Type B pancreatic cell (in vitro differentiated cells): ENCODE measurements at regions not wholly inside any gene's neighbourhood (a gene's known extent, or its start where the extent isn't known, plus 50 kb on each side); places are given as distances from the start of the nearest gene placed in this dataset.
A peak's percentile ranks its signal among the peaks of the same experiment; 100 is the strongest.

Experiments
- DNase-seq: peaks from one replicate; pipeline ENCODE4 v3.0.0; 2021; ENCODE audit warnings: mixed read lengths; ENCODE audit not compliant: unreplicated experiment; ENCODE audit errors: extremely low spot score
- H3K27ac Mint-ChIP-seq: 2 replicates; pipeline ENCODE4 v1.8.0; 2021; ENCODE audit warnings: mild to moderate bottlenecking, mixed read lengths
- H3K27me3 Mint-ChIP-seq: 2 replicates; pipeline ENCODE4 v1.8.0; 2021; ENCODE audit warnings: mixed read lengths
- H3K36me3 Mint-ChIP-seq: 2 replicates; pipeline ENCODE4 v1.8.0; 2021; ENCODE audit warnings: mixed read lengths
- H3K4me1 Mint-ChIP-seq: one replicate; pipeline ENCODE4 v1.8.0; 2021; ENCODE audit warnings: mixed read lengths; ENCODE audit not compliant: unreplicated experiment
- H3K4me3 Mint-ChIP-seq: 2 replicates; pipeline ENCODE4 v1.8.0; 2021; ENCODE audit warnings: mild to moderate bottlenecking, mixed read lengths
- H3K9me3 Mint-ChIP-seq: 2 replicates; pipeline ENCODE4 v1.8.0; 2021; ENCODE audit warnings: mixed read lengths
- CTCF ChIP-seq: fragments of 200-600 bp; sonication (generic); conservative IDR thresholded peaks from 2 replicates; pipeline ENCODE4 v1.5.0; 2021; ENCODE audit warnings: antibody characterized with exemption, mild to moderate bottlenecking

DNA sequence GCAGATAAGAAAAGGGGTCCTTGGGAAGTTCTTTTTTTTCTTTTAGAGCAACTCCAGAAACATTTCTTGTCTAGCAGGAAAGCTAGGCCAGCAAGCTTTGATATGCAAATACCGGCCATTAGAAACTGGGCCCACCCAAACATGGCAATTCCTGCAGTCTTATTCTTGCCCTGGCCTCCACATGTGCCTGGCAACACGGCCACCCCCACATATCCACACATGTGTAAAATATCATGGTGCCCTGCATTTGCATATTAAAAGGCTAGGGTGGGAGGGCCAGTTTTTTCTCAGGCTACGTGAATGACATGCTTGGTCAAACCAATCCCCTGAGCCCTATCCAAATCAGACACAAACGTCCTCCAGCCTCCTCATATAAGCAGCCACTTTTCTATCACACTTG, 171.7 kb upstream of the ZCCHC13 start:
- H3K4me1 Mint-ChIP-seq = peaks cover 4% of the 10 kb centered on the region
- no peak overlapping the region for H3K27ac Mint-ChIP-seq
- peaks cover 4% of the 10 kb centered on the region for H3K36me3 Mint-ChIP-seq
- DNase-seq = no peak
- no peak for TF ChIP-seq CTCF
- H3K9me3 Mint-ChIP-seq = no peaks in the 10 kb centered on the region
- no peak overlapping the region for H3K4me3 Mint-ChIP-seq
- no peaks in the 10 kb centered on the region for H3K27me3 Mint-ChIP-seq

GRCh38 chrX:74119016-74119910, 184.7 kb upstream of the ZCCHC13 start:
- Mint-ChIP-seq H3K9me3 (no peaks in the 10 kb centered on the region), H3K27ac (peak overlapping the region; percentile 88), H3K4me1 (no peaks in the 10 kb centered on the region), H3K4me3 (no peak overlapping the region), H3K36me3 (no peaks in the 10 kb centered on the region), H3K27me3 (no peaks in the 10 kb centered on the region)
- no peak for TF ChIP-seq CTCF
- DNase-seq = no peak

DNA sequence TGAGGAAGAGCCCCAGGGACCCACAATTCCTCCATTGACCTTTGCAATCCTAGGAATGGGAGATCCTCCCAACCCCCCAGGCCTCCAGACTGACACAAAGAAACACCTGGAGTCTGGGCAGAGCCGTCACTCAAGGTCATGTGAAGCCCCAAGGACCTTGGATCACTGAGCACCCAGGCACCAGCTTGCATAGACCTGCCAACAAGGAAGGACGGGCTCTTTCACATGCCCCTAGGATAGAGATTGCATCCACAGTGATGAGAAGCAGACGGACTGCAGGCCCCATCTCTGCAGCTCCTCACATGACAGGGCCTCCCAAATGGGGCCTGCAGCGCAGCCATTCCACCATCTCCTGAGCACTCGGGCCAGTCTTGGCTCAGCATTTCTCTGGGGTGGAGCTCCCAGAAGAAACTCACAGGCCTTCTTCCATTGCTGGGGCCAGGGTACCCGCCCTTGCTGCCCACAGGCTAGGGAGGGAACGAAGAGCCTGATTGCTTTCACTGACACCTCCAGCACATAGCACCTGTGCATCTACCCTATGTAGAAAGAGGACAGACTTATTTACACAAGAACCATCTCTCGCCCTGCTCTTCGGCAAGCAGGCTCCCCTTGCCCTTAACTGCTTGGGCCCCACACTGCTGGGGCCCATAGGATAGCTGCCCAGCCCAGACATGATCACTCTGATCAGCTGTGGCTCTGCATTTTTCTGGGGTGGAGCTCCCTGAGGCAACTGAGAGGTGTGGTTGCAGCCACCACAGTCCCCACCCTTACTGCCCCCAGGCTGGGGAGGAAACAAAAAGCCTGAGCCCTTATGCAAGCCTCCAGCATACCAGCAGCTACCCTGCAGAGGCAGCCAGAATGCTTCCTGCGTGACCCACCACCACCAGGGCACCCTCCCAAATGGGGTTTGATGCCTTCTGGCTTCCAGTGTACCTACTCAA, 185.7 kb upstream of the ZCCHC13 start:
- no peaks in the 10 kb centered on the region for H3K27me3 Mint-ChIP-seq
- no peaks in the 10 kb centered on the region for H3K36me3 Mint-ChIP-seq
- no peak for DNase-seq
- H3K27ac Mint-ChIP-seq = peak overlapping the region; percentile 88
- H3K4me3 Mint-ChIP-seq = no peak overlapping the region
- TF ChIP-seq CTCF = no peak
- H3K4me1 Mint-ChIP-seq = no peaks in the 10 kb centered on the region
- H3K9me3 Mint-ChIP-seq = no peaks in the 10 kb centered on the region

GRCh38 chrX:74111245-74111644, 192.7 kb upstream of the ZCCHC13 start:
- H3K36me3 Mint-ChIP-seq = peaks cover 9% of the 10 kb centered on the region
- no peaks in the 10 kb centered on the region for H3K4me1 Mint-ChIP-seq
- peaks cover 10% of the 10 kb centered on the region for H3K9me3 Mint-ChIP-seq

More at GRCh38 chrX:74111245-74111644, 192.7 kb upstream of the ZCCHC13 start:
- Mint-ChIP-seq H3K4me3 (no peak overlapping the region), H3K27me3 (no peaks in the 10 kb centered on the region), H3K27ac (no peak overlapping the region)
- no peak for DNase-seq
- TF ChIP-seq CTCF = no peak
